ENCODE measurements at regions not wholly inside any gene's neighbourhood (a gene's known extent, or its start where the extent isn't known, plus 50 kb on each side); places are given as distances from the start of the nearest gene placed in this dataset.

DNA sequence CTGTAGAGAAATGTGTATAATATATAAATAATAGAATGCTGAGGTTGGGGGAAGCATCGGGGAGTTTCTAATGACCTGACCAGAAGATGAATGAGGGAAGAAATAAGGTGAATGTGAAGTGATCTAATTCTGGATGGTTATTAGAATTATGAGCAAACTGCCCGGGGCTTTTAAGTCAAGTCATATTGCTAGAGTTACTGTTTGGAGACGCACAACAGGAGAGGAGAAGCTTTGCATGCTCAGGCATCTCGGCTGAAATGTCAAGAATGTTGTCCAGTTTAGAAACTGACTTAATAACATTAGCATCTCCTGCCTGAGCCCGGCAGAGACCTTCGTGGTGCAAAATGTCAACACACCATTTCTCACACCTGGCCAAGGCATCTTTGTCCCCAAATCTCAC, 119.1 kb downstream of the RRAGC start:
- TF ChIP-seq, protein P1, sequence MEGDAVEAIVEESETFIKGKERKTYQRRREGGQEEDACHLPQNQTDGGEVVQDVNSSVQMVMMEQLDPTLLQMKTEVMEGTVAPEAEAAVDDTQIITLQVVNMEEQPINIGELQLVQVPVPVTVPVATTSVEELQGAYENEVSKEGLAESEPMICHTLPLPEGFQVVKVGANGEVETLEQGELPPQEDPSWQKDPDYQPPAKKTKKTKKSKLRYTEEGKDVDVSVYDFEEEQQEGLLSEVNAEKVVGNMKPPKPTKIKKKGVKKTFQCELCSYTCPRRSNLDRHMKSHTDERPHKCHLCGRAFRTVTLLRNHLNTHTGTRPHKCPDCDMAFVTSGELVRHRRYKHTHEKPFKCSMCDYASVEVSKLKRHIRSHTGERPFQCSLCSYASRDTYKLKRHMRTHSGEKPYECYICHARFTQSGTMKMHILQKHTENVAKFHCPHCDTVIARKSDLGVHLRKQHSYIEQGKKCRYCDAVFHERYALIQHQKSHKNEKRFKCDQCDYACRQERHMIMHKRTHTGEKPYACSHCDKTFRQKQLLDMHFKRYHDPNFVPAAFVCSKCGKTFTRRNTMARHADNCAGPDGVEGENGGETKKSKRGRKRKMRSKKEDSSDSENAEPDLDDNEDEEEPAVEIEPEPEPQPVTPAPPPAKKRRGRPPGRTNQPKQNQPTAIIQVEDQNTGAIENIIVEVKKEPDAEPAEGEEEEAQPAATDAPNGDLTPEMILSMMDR (IDR thresholded peaks at IDR 0.05; ENCODE audit: insufficient read depth, missing control alignments) = no peak
- DNase-seq (ENCODE audit: insufficient read length, low spot score) (no peak), FAIRE-seq (no peak)

DNA sequence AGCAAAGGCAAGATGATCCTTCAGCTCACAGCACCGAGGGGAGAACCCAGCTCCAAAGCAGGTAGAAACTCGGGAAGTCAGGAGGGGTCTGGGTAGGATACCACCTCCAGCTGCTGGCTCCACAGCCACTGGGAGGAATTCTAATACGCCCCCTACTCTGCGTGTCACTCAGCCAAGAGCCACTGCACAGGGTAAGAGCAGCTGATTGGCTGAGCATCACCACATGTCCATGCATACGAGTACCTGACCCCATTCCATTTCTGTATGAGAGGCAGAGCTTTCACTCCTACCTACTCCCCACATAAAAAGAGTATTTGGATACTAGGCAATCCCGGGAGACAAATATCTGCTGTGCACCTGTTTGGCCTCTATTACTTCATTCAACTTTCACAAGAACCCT, 121.4 kb downstream of the RRAGC start:
- FAIRE-seq = no peak
- DNase-seq (ENCODE audit: insufficient read length, low spot score) = no peak
- TF ChIP-seq, protein P1 (IDR thresholded peaks at IDR 0.05; ENCODE audit: insufficient read depth, missing control alignments) = no peak

DNA sequence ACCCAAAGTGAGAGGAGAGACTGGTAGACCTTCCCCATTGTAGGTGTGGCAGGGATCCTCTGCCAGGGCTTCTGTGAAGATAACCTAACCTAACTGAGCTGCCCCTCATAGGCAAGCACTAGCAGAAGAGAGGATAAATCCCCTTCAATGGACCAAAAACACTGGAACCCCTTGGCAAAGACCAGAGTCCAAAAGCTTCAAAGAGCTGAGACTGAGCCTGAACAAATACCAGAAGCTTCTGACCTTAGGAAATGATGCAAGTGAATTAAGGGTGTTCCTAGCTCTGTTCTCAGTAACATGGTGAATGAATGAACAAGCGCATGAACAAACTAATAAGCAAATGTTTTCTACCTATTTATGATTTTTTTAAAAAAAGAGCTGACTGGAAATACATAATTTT, 123.2 kb downstream of the RRAGC start:
- DNase-seq (ENCODE audit: insufficient read length, low spot score) = no peak
- FAIRE-seq = no peak
- TF ChIP-seq, protein P1 (IDR thresholded peaks at IDR 0.05; ENCODE audit: insufficient read depth, missing control alignments) = no peak

DNA sequence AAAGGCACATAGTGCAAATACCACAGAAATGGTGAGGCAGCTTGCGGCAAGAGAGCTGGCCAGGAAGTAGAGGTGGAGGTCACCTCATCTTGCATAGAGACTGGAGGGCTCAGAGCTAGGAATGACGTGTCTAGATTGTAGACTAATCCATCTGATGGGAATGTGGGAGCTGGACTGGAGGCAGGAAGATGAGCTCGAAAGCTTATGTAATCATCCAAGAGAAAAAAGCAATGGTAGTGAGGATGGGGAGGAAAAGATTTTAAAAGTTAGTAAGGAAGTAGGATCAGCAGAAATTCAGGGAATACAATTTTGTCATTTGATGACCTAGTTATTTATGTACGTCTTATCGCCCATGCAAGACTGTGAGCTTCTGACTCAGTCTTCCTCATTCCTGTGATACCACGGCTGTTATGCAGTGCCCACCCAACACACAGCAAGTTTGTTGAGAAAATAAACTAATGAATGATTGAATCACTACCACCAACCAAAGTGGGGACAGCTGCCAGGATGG, 123.9 kb downstream of the RRAGC start:
- DNase-seq (ENCODE audit: insufficient read length, low spot score) (no peak), FAIRE-seq (no peak)
- TF ChIP-seq, protein P1 (IDR thresholded peaks at IDR 0.05; ENCODE audit: insufficient read depth, missing control alignments) = no peak

DNA sequence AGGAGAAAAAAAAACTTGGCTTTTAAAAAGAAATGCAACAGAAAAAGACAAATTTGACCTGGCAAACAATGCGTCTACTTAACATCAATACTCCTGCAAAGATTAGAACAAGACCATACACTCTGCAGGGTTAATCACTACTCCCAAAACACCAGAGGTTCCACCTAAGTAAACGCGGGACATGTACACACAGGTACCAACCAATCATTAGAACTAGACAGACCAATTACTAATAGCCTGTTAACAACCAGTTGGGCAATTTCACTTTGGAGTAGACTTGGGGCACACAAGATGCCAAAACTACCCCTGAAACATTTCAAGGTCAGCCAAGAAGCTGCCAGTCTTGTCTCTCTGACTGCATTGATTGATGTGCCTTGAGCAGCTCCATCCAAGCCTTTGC, 125.8 kb downstream of the RRAGC start:
- no peak for DNase-seq (ENCODE audit: insufficient read length, low spot score)
- TF ChIP-seq, protein P1 (IDR thresholded peaks at IDR 0.05; ENCODE audit: insufficient read depth, missing control alignments) = no peak
- FAIRE-seq = no peak

DNA sequence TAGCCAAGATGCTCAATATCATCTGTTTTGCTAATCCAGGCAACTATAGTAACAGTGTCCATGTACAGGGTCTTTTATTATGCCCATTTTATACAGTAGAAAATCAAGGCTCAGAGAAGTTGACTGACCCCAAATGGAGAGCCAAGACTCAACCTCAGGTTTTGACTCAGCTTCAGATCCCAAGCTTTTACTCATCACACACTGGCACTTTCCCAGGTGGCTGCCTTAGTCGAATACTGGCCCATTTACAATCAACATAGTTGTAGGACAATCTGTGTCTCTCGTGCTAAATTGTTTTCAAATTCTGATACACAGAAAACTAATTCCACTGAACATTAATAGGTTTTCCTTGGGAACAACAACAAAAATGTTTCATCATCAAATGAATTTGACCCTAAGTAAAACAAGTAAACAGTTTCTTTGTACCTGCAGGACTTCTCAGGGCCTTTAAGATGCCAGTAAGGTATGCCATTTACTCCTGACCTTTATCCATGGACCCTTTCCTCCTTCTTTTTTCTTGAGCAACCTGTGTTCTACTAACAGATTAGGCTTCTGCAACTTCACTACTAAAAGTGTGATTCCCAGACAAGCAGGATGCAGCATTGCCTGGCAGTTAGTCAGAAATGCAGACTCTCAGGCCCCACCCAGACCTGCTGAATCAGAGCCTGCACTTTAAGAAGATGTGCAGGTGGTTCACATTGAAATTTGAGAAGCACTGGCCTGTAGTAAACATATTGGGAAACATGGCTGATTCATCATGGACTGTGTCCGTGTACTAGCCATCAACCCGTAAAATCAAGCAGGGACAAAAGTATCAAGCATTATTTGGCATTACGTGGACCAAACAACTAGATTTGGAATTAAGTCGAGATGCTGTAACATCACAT, 128.8 kb downstream of the RRAGC start:
- TF ChIP-seq, protein P1 (IDR thresholded peaks at IDR 0.05; ENCODE audit: insufficient read depth, missing control alignments) = no peak
- FAIRE-seq (no peak), DNase-seq (ENCODE audit: insufficient read length, low spot score) (no peak)

DNA sequence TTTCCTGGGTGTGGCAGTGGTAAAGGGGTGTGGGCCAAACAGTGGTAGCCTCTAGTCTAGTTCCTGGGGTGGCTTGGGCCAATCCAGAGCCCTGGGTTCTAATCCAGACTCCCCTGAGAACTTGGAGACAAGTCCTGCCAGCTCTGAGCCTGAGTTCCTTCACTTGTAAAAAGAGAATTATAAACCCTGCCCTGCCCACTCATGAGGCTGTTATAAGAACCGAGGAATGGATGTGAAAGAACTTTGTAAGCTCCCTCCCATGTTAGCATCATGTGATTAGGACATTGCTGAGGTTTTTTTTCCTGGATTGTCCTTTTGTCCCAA, 131.0 kb downstream of the RRAGC start:
- TF ChIP-seq, protein P1 (IDR thresholded peaks at IDR 0.05; ENCODE audit: insufficient read depth, missing control alignments) = no peak
- DNase-seq (ENCODE audit: insufficient read length, low spot score) = no peak
- no peak for FAIRE-seq

All from D721Med (cell line).